Peyer's patch (tissue), 4 donors: ENCODE measurements at regions not wholly inside any gene's neighbourhood (a gene's known extent, or its start where the extent isn't known, plus 50 kb on each side); places are given as distances from the start of the nearest gene placed in this dataset.

Experiments used
- CTCF ChIP-seq, 6 experiments: fragments of 450-650 bp in 4 of 6; fragments of 200-600 bp in 2 of 6; sonication (generic) in 1 of 6; IDR thresholded peaks; one replicate each; pipeline ENCODE4 v1.5.1; 2017 to 2019; ENCODE audit warnings: antibody characterized with exemption in 6 of 6, mild to moderate bottlenecking in 3 of 6, moderate library complexity in 1 of 6
- POLR2A ChIP-seq, 2 donors: fragments of 450-650 bp; IDR thresholded peaks; one replicate each; pipeline ENCODE4 v1.5.1; 2017; ENCODE audit warnings: antibody characterized with exemption in 2 of 2, mild to moderate bottlenecking in 2 of 2, moderate library complexity in 2 of 2

GRCh38 chr12:91400271-91400670 is 217.7 kb upstream of the DCN start:
- TF ChIP-seq CTCF (IDR thresholded peaks at IDR 0.05) = no peak
- TF ChIP-seq POLR2A (IDR thresholded peaks at IDR 0.05) = no peak
